ENCODE measurements at regions not wholly inside any gene's neighbourhood (a gene's known extent, or its start where the extent isn't known, plus 50 kb on each side); places are given as distances from the start of the nearest gene placed in this dataset.

DNA sequence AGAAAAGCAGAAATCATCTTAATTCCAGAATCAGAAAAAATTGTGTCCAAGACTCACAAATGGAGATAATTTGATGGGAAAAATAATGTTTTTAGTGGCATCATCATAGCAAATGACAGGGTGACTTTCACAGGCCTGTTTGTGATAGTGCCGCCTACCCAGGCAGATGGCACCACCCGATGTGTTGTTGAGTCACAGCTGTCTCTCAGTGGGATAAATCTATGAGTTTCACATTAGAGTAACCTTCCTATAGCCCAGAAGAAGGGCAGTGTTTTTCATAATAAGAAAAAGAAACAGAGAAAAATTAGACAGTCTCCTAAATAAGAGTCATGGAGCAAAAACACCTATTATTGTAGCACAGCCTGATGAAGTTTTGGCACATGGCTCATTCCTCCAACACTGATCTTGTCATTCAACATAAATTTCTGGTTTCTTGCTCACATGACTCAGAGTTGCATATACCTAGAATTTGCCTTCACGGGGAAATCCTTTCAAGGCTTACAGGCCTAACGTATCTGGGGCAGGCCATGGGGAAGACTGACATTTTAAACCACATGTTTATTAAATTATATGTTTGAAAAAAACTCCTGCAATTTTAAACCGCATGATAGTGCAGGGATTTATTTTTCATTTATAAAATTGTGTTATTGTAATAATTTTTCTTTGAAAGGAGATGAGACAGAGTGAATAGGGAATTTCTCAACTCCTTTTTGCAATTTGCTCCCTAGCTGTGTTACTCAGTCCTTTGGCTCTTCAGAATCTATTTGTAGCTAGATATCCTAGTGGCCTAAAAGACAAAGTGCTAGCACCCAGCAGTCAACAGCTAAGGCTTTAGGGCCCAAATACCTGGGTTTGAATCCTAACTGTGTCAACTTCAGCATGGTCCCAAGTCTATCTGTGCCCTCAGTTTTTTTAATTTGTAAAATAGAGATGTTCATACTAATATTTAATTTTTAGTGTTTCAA is 393.7 kb downstream of the NDFIP2 start:
- Mint-ChIP-seq H3K27ac (no peak overlapping the region), H3K27me3 (ENCODE audit: low read depth) (no peaks in the 10 kb centered on the region), H3K9me3 (peaks cover 18% of the 10 kb centered on the region), H3K4me1 (peaks cover 20% of the 10 kb centered on the region), H3K4me3 (no peak overlapping the region), H3K36me3 (0 out of 2 replicates have a peak, but pooled peaks cover 8% of the 10 kb centered on the region)
- POLR2A ChIA-PET: no interaction called here
- no peak for DNase-seq (ENCODE audit: low spot score)
- CTCF ChIA-PET: interaction anchor here (0.6 kb wide), 1 partner anchor 83 kb away, joined by 3 read pairs; no protein-coding TSS in a partner anchor
- TF ChIP-seq, protein P1, sequence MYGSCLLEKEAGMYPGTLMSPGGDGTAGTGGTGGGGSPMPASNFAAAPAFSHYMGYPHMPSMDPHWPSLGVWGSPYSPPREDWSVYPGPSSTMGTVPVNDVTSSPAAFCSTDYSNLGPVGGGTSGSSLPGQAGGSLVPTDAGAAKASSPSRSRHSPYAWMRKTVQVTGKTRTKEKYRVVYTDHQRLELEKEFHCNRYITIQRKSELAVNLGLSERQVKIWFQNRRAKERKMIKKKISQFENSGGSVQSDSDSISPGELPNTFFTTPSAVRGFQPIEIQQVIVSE (CRISPR knock-in tag; IDR thresholded peaks at IDR 0.05; ENCODE audit: borderline replicate concordance): no peak
- no peak for TF ChIP-seq IRF2 (CRISPR knock-in tag; IDR thresholded peaks at IDR 0.05; ENCODE audit: borderline replicate concordance, low read depth)
- TF ChIP-seq, protein P2, sequence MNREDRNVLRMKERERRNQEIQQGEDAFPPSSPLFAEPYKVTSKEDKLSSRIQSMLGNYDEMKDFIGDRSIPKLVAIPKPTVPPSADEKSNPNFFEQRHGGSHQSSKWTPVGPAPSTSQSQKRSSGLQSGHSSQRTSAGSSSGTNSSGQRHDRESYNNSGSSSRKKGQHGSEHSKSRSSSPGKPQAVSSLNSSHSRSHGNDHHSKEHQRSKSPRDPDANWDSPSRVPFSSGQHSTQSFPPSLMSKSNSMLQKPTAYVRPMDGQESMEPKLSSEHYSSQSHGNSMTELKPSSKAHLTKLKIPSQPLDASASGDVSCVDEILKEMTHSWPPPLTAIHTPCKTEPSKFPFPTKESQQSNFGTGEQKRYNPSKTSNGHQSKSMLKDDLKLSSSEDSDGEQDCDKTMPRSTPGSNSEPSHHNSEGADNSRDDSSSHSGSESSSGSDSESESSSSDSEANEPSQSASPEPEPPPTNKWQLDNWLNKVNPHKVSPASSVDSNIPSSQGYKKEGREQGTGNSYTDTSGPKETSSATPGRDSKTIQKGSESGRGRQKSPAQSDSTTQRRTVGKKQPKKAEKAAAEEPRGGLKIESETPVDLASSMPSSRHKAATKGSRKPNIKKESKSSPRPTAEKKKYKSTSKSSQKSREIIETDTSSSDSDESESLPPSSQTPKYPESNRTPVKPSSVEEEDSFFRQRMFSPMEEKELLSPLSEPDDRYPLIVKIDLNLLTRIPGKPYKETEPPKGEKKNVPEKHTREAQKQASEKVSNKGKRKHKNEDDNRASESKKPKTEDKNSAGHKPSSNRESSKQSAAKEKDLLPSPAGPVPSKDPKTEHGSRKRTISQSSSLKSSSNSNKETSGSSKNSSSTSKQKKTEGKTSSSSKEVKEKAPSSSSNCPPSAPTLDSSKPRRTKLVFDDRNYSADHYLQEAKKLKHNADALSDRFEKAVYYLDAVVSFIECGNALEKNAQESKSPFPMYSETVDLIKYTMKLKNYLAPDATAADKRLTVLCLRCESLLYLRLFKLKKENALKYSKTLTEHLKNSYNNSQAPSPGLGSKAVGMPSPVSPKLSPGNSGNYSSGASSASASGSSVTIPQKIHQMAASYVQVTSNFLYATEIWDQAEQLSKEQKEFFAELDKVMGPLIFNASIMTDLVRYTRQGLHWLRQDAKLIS (CRISPR knock-in tag; IDR thresholded peaks at IDR 0.05; ENCODE audit: borderline replicate concordance): no peak
- peak; percentile 69; the same call in 1 of the 2 replicates for ATAC-seq

DNA sequence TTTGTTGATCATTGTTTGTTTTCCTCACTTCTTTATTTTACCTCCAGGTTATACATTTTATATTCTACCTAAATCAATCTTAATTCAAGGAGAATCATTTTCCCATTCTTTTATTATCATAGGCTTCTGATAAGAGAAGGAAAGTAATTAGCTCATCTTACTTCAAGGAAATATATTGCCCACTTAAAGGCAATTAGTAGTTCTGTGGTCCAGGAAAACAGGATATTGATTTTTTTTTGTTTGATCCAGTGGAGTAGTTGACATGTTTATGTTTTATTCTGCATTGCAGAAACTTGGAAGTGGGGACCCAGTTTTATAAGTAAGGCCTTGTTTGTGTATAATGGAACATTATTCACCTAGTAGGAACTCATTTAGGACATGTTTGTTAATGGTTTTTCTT is 390.6 kb downstream of the NDFIP2 start:
- no peak for ATAC-seq
- CTCF ChIA-PET: no interaction called here
- H3K4me3 Mint-ChIP-seq: no peak overlapping the region

More for the DNA sequence above, 390.6 kb downstream of the NDFIP2 start:
- POLR2A ChIA-PET: no interaction called here
- TF ChIP-seq GABPB1 (CRISPR knock-in tag; IDR thresholded peaks at IDR 0.05): no peak
- TF ChIP-seq, protein P3, sequence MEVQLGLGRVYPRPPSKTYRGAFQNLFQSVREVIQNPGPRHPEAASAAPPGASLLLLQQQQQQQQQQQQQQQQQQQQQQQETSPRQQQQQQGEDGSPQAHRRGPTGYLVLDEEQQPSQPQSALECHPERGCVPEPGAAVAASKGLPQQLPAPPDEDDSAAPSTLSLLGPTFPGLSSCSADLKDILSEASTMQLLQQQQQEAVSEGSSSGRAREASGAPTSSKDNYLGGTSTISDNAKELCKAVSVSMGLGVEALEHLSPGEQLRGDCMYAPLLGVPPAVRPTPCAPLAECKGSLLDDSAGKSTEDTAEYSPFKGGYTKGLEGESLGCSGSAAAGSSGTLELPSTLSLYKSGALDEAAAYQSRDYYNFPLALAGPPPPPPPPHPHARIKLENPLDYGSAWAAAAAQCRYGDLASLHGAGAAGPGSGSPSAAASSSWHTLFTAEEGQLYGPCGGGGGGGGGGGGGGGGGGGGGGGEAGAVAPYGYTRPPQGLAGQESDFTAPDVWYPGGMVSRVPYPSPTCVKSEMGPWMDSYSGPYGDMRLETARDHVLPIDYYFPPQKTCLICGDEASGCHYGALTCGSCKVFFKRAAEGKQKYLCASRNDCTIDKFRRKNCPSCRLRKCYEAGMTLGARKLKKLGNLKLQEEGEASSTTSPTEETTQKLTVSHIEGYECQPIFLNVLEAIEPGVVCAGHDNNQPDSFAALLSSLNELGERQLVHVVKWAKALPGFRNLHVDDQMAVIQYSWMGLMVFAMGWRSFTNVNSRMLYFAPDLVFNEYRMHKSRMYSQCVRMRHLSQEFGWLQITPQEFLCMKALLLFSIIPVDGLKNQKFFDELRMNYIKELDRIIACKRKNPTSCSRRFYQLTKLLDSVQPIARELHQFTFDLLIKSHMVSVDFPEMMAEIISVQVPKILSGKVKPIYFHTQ (CRISPR knock-in tag; IDR thresholded peaks at IDR 0.05): no peak
- TF ChIP-seq, protein P4, sequence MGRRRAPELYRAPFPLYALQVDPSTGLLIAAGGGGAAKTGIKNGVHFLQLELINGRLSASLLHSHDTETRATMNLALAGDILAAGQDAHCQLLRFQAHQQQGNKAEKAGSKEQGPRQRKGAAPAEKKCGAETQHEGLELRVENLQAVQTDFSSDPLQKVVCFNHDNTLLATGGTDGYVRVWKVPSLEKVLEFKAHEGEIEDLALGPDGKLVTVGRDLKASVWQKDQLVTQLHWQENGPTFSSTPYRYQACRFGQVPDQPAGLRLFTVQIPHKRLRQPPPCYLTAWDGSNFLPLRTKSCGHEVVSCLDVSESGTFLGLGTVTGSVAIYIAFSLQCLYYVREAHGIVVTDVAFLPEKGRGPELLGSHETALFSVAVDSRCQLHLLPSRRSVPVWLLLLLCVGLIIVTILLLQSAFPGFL (CRISPR knock-in tag; IDR thresholded peaks at IDR 0.05; ENCODE audit: borderline replicate concordance): no peak
- TF ChIP-seq, protein P5, sequence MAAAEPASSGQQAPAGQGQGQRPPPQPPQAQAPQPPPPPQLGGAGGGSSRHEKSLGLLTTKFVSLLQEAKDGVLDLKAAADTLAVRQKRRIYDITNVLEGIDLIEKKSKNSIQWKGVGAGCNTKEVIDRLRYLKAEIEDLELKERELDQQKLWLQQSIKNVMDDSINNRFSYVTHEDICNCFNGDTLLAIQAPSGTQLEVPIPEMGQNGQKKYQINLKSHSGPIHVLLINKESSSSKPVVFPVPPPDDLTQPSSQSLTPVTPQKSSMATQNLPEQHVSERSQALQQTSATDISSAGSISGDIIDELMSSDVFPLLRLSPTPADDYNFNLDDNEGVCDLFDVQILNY (CRISPR knock-in tag; IDR thresholded peaks at IDR 0.05): no peak
- TF ChIP-seq ZNF317 (CRISPR knock-in tag; IDR thresholded peaks at IDR 0.05; ENCODE audit: borderline replicate concordance, low read depth): no peak
- no peak for TF ChIP-seq PRRX2 (CRISPR knock-in tag; IDR thresholded peaks at IDR 0.05)
- no peak for TF ChIP-seq SMAD4 (CRISPR knock-in tag; IDR thresholded peaks at IDR 0.05)
- no peak for TF ChIP-seq SOX15 (CRISPR knock-in tag; IDR thresholded peaks at IDR 0.05)
- DNase-seq (ENCODE audit: low spot score): no peak
- H3K4me1 Mint-ChIP-seq: peaks cover 24% of the 10 kb centered on the region
- peaks cover 6% of the 10 kb centered on the region for H3K9me3 Mint-ChIP-seq
- H3K36me3 Mint-ChIP-seq: 0 out of 2 replicates have a peak, but pooled peaks cover 4% of the 10 kb centered on the region
- H3K27me3 Mint-ChIP-seq (ENCODE audit: low read depth): no peaks in the 10 kb centered on the region
- no peak overlapping the region for H3K27ac Mint-ChIP-seq
